H9 (cell line): ENCODE measurements at regions not wholly inside any gene's neighbourhood (a gene's known extent, or its start where the extent isn't known, plus 50 kb on each side); places are given as distances from the start of the nearest gene placed in this dataset.

Source experiments
- DNase-seq: peaks from one replicate; pipeline ENCODE4 v3.0.0-alpha.2; 2017
- H2AFZ ChIP-seq: one replicate; pipeline ENCODE4 v1.6.1; 2013; ENCODE audit warnings: mild to moderate bottlenecking, low read length, control low read depth, moderate library complexity
- H2AK5ac ChIP-seq: 2 replicates; pipeline ENCODE4 v1.6.1; 2013; ENCODE audit warnings: low read length, control low read depth, mixed read lengths; ENCODE audit not compliant: insufficient read length
- H2BK120ac ChIP-seq: one replicate; pipeline ENCODE4 v1.6.1; 2013; ENCODE audit warnings: low read depth, mild to moderate bottlenecking, low read length, control low read depth, inconsistent platforms; ENCODE audit not compliant: poor library complexity, severe bottlenecking
- H2BK12ac ChIP-seq: 2 replicates; pipeline ENCODE4 v1.6.1; 2013; ENCODE audit warnings: low read length, control low read depth, mixed read lengths, low read depth; ENCODE audit not compliant: insufficient read length
- H2BK15ac ChIP-seq: 2 replicates; pipeline ENCODE4 v1.6.1; 2013; ENCODE audit warnings: low read depth, low read length, control low read depth
- H2BK20ac ChIP-seq: one replicate; pipeline ENCODE4 v1.6.1; 2013; ENCODE audit warnings: low read depth, mild to moderate bottlenecking, low read length, control low read depth, inconsistent platforms; ENCODE audit not compliant: poor library complexity, severe bottlenecking
- H2BK5ac ChIP-seq: 2 replicates; pipeline ENCODE4 v1.6.1; 2013; ENCODE audit warnings: low read length, control low read depth, mixed read lengths; ENCODE audit not compliant: insufficient read length
- H3K14ac ChIP-seq: 2 replicates; pipeline ENCODE4 v1.6.1; 2013; ENCODE audit warnings: low read length, control low read depth; ENCODE audit not compliant: insufficient read depth
- H3K18ac ChIP-seq: 2 replicates; pipeline ENCODE4 v1.6.1; 2013; ENCODE audit warnings: low read depth, mild to moderate bottlenecking, mixed read lengths, low read length, control low read depth; ENCODE audit not compliant: insufficient read length
- H3K23ac ChIP-seq: 2 replicates; pipeline ENCODE4 v1.6.1; 2013; ENCODE audit warnings: low read length, control low read depth, mixed read lengths, low read depth; ENCODE audit not compliant: insufficient read length
- H3K23me2 ChIP-seq: 2 replicates; pipeline ENCODE4 v1.6.1; 2013; ENCODE audit warnings: low read depth, mild to moderate bottlenecking, mixed read lengths, low read length, control low read depth; ENCODE audit not compliant: insufficient read length, poor library complexity, severe bottlenecking
- H3K27ac ChIP-seq: 2 replicates; pipeline ENCODE4 v1.5.1; 2013; ENCODE audit warnings: low read length, control low read depth, mixed read lengths, low read depth; ENCODE audit not compliant: insufficient read length
- H3K27me3 ChIP-seq: 2 replicates; pipeline ENCODE4 v1.6.1; 2013; ENCODE audit warnings: low read length, control low read depth, inconsistent platforms; ENCODE audit not compliant: insufficient read depth
- H3K4ac ChIP-seq: 2 replicates; pipeline ENCODE4 v1.6.1; 2013; ENCODE audit warnings: low read depth, mild to moderate bottlenecking, control low read depth, inconsistent platforms, low read length, moderate library complexity
- H3K4me1 ChIP-seq: 2 replicates; pipeline ENCODE4 v1.6.1; 2013; ENCODE audit warnings: low read length, control low read depth, inconsistent platforms; ENCODE audit not compliant: insufficient read depth
- H3K4me2 ChIP-seq: 2 replicates; pipeline ENCODE4 v1.6.1; 2013; ENCODE audit warnings: low read length, control low read depth, mixed read lengths; ENCODE audit not compliant: insufficient read length, insufficient read depth
- H3K56ac ChIP-seq: 2 replicates; pipeline ENCODE4 v1.6.1; 2013; ENCODE audit warnings: low read depth, mild to moderate bottlenecking, mixed read lengths, low read length, control low read depth; ENCODE audit not compliant: insufficient read length
- H3K79me1 ChIP-seq: 2 replicates; pipeline ENCODE4 v1.6.1; 2013; ENCODE audit warnings: low read depth, mild to moderate bottlenecking, moderate library complexity, low read length, control low read depth, inconsistent platforms; ENCODE audit not compliant: insufficient read depth, poor library complexity, severe bottlenecking
- H3K79me2 ChIP-seq: 2 replicates; pipeline ENCODE4 v1.6.1; 2013; ENCODE audit warnings: low read length, control low read depth, inconsistent platforms; ENCODE audit not compliant: insufficient read depth
- H3K9ac ChIP-seq: 2 replicates; pipeline ENCODE4 v1.6.1; 2013; ENCODE audit warnings: low read length, control low read depth, mixed read lengths; ENCODE audit not compliant: insufficient read length; ENCODE audit errors: extremely low read depth
- H3K9me3 ChIP-seq: one replicate; pipeline ENCODE4 v1.6.1; 2013; ENCODE audit warnings: low read depth, low read length, inconsistent platforms; ENCODE audit not compliant: control insufficient read depth
- H3T11ph ChIP-seq: one replicate; pipeline ENCODE4 v1.6.1; 2013; ENCODE audit warnings: mild to moderate bottlenecking, low read length, control low read depth, inconsistent platforms
- H4K20me1 ChIP-seq: one replicate; pipeline ENCODE4 v1.6.1; 2013; ENCODE audit not compliant: control insufficient read depth, insufficient read length, insufficient read depth
- H4K5ac ChIP-seq: 2 replicates; pipeline ENCODE4 v1.6.1; 2013; ENCODE audit warnings: low read depth, mild to moderate bottlenecking, mixed read lengths, low read length, control low read depth; ENCODE audit not compliant: insufficient read length
- H4K8ac ChIP-seq: replicated peaks from 2 replicates; pipeline ENCODE4 v1.6.1; 2013; ENCODE audit warnings: low read length, control low read depth, mixed read lengths, low read depth; ENCODE audit not compliant: insufficient read length
- H4K91ac ChIP-seq: 2 replicates; pipeline ENCODE4 v1.6.1; 2013; ENCODE audit warnings: low read depth, mild to moderate bottlenecking, moderate library complexity, mixed read lengths, low read length, control low read depth; ENCODE audit not compliant: insufficient read length
- H3K27ac Mint-ChIP-seq, 3 experiments: 2 replicates in 2 of 3; 3 replicates in 1 of 3; pipeline ENCODE4 v1.8.0; 2020 to 2021; ENCODE audit warnings: mixed read lengths in 3 of 3, mild to moderate bottlenecking in 1 of 3, moderate library complexity in 1 of 3
- H3K27me3 Mint-ChIP-seq: 2 replicates; pipeline ENCODE4 v1.8.0; 2021; ENCODE audit warnings: low read depth, mild to moderate bottlenecking, moderate library complexity, mixed read lengths
- H3K36me3 Mint-ChIP-seq, 3 experiments: 2 replicates in 2 of 3; 3 replicates in 1 of 3; pipeline ENCODE4 v1.8.0; 2020 to 2021; ENCODE audit warnings: low read depth in 3 of 3, mixed read lengths in 3 of 3; ENCODE audit not compliant: insufficient read depth in 1 of 3
- H3K4me1 Mint-ChIP-seq, 2 experiments: 2 replicates each; pipeline ENCODE4 v1.8.0; 2020; ENCODE audit warnings: mixed read lengths in 2 of 2
- H3K4me3 Mint-ChIP-seq, 2 experiments: 2 replicates in 1 of 2; 3 replicates in 1 of 2; pipeline ENCODE4 v1.8.0; 2020 to 2021; ENCODE audit warnings: mild to moderate bottlenecking in 2 of 2, mixed read lengths in 2 of 2, moderate library complexity in 1 of 2
- H3K9me3 Mint-ChIP-seq, 2 experiments: 2 replicates in 1 of 2; 3 replicates in 1 of 2; pipeline ENCODE4 v1.8.0; 2020; ENCODE audit warnings: mild to moderate bottlenecking in 2 of 2, mixed read lengths in 2 of 2, moderate library complexity in 1 of 2
- CTCF ChIP-seq: fragments of 200-600 bp; sonication (generic); conservative IDR thresholded peaks from 3 replicates; pipeline ENCODE4 v1.8.0; 2021; ENCODE audit warnings: antibody characterized with exemption, mild to moderate bottlenecking
- WGBS: extraction: QIAGEN DNeasy Blood & Tissue Kit; methylation state at CpG from one replicate; pipeline ENCODE4 v1.1.7; 2013; ENCODE audit warnings: missing lambda C conversion rate, low lambda C conversion rate, mixed read lengths; ENCODE audit not compliant: insufficient read length; ENCODE audit errors: extremely low coverage; 5-methylcytosine and 5-hydroxymethylcytosine counted together

DNA sequence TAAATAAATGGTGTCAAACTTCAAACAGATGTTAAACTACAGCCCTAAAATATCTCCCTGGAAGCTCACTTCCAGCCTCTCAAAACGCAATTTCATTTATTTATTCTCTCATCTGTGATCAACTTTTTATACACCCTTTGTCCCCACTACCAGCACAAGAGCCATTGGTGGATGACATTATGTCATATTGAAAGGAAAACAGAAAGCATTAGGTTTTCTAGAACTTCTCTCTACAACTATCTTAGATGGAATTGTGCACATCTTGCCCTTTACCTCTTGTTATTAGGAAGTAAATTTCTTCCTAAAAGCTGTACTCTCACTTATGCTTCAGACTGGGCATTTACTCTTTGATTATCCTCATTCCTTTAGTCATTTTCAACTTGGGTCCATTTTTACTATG is 771.2 kb upstream of the GJE1 start:
- H4K8ac ChIP-seq, result no peak overlapping the region
- H3K23me2 ChIP-seq, result no peaks in the 10 kb centered on the region
- H3K23ac ChIP-seq, result no peak overlapping the region
- H3K4ac ChIP-seq, result no peak overlapping the region
- no peaks in the 10 kb centered on the region for H3K79me2 ChIP-seq
- no peak overlapping the region for H4K91ac ChIP-seq
- no peaks in the 10 kb centered on the region for H4K20me1 ChIP-seq
- no peak for DNase-seq
- no peak overlapping the region for H2BK15ac ChIP-seq
- H3K14ac ChIP-seq, result no peak overlapping the region
- no peak overlapping the region for H3K18ac ChIP-seq
- 0 out of 4 replicates have a peak, but pooled peaks cover 0 to 5% of the 10 kb centered on the region in 2 experiments for H3K4me1 Mint-ChIP-seq
- H3K36me3 Mint-ChIP-seq, result peaks cover 0 to 13% (median 6%) of the 10 kb centered on the region in 3 experiments; a peak in 5 of 7 replicates
- no peaks in the 10 kb centered on the region for H3K27me3 Mint-ChIP-seq
- TF ChIP-seq CTCF, result no peak
- WGBS, result no CpG with 5 or more reads among the region's 1 CpG
- no peak overlapping the region for H2AK5ac ChIP-seq
- no peak overlapping the region for H3K4me3 Mint-ChIP-seq
- no peak overlapping the region for H4K5ac ChIP-seq
- H3K4me2 ChIP-seq, result no peak overlapping the region
- H3K9me3 Mint-ChIP-seq, result peaks cover 7 to 10% of the 10 kb centered on the region in 2 experiments; a peak in 4 of 5 replicates
- H2BK5ac ChIP-seq, result no peak overlapping the region
- no peak overlapping the region for H2BK20ac ChIP-seq
- no peaks in the 10 kb centered on the region for H3K4me1 ChIP-seq
- H3K27ac Mint-ChIP-seq, result no peak overlapping the region
- H3K9me3 ChIP-seq, result no peaks in the 10 kb centered on the region
- no peak overlapping the region for H3K27ac ChIP-seq
- no peaks in the 10 kb centered on the region for H3K79me1 ChIP-seq
- H3K9ac ChIP-seq, result no peak overlapping the region
- no peak overlapping the region for H3K56ac ChIP-seq
- no peak overlapping the region for H2BK12ac ChIP-seq
- no peak overlapping the region for H3T11ph ChIP-seq
- H2AFZ ChIP-seq, result no peak overlapping the region
- H2BK120ac ChIP-seq, result no peak overlapping the region
- no peaks in the 10 kb centered on the region for H3K27me3 ChIP-seq
